Ishikawa (cell line): ENCODE measurements at regions not wholly inside any gene's neighbourhood (a gene's known extent, or its start where the extent isn't known, plus 50 kb on each side); places are given as distances from the start of the nearest gene placed in this dataset.

Experiments used
- CEBPB ChIP-seq: IDR thresholded peaks from 2 replicates; pipeline ENCODE4 v1.6.1; 2012
- EGR1 ChIP-seq: IDR thresholded peaks from 2 replicates; pipeline ENCODE4 v1.6.1; 2012
- EP300 ChIP-seq: IDR thresholded peaks from 2 replicates; pipeline ENCODE4 v1.6.1; 2012; ENCODE audit warnings: borderline replicate concordance
- FOXM1 ChIP-seq: IDR thresholded peaks from 2 replicates; pipeline ENCODE4 v1.6.1; 2012; ENCODE audit warnings: low read depth, borderline replicate concordance
- REST ChIP-seq: IDR thresholded peaks from 2 replicates; pipeline ENCODE4 v1.6.1; 2012; ENCODE audit warnings: low read depth, mild to moderate bottlenecking
- TAF1 ChIP-seq: IDR thresholded peaks from 2 replicates; pipeline ENCODE4 v1.6.1; 2012; ENCODE audit warnings: low read depth, mild to moderate bottlenecking
- TCF12 ChIP-seq: IDR thresholded peaks from 2 replicates; pipeline ENCODE4 v1.6.1; 2012; ENCODE audit warnings: low read depth
- TEAD4 ChIP-seq: IDR thresholded peaks from 2 replicates; pipeline ENCODE4 v1.6.1; 2012
- USF1 ChIP-seq: IDR thresholded peaks from 2 replicates; pipeline ENCODE4 v1.6.1; 2012
- YY1 ChIP-seq: IDR thresholded peaks from 2 replicates; pipeline ENCODE4 v1.6.1; 2012; ENCODE audit warnings: low read depth

GRCh38 chr20:17823409-17824144 is 123.8 kb downstream of the BANF2 start:
- TF ChIP-seq EP300 = no peak
- no peak for TF ChIP-seq TAF1
- no peak for TF ChIP-seq YY1
- TF ChIP-seq USF1 = no peak
- TF ChIP-seq REST = no peak
- TF ChIP-seq TEAD4 = no peak
- TF ChIP-seq TCF12 = no peak
- no peak for TF ChIP-seq EGR1
- no peak for TF ChIP-seq CEBPB
- TF ChIP-seq FOXM1 = no peak
